ENCODE measurements at regions not wholly inside any gene's neighbourhood (a gene's known extent, or its start where the extent isn't known, plus 50 kb on each side); places are given as distances from the start of the nearest gene placed in this dataset.
"Not testable (repeated sequence)": the region's sequence is repeated elsewhere in the genome, so short reads cannot be mapped to it uniquely, and the experiment has no call there.

DNA sequence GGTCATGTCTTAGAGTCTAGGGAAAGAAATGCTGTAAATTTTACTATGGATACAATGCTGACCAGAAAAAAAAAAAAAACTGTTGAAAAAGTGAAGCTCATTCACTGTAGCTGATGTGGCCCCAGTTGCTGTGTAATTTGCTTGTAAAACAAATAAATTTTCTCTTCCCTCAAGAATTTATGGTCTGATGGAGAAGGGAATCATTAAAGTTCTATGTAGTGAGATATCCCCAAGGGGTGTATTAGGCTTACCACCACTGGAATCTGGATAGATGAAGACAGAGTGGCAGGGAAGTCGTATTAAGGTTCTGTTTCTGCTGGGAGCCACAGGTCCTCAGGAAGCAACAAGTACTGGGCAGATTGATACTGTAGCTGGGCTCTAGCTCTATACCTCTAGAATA, 860.0 kb downstream of the LTN1 start:
- DNase-seq (ENCODE audit: low read depth in 2 of 2), result no peak

GRCh38 chr21:28127175-28127785, 865.4 kb downstream of the LTN1 start:
- DNase-seq (ENCODE audit: low read depth in 2 of 2), result no peak

- DNase-seq (ENCODE audit: low read depth in 2 of 2), result no peak
Observed at GRCh38 chr21:28126521-28127174, 866.0 kb downstream of the LTN1 start.

- DNase-seq (ENCODE audit: low read depth in 2 of 2), result no peak
Observed at GRCh38 chr21:28124541-28124940, 868.1 kb downstream of the LTN1 start.

DNA sequence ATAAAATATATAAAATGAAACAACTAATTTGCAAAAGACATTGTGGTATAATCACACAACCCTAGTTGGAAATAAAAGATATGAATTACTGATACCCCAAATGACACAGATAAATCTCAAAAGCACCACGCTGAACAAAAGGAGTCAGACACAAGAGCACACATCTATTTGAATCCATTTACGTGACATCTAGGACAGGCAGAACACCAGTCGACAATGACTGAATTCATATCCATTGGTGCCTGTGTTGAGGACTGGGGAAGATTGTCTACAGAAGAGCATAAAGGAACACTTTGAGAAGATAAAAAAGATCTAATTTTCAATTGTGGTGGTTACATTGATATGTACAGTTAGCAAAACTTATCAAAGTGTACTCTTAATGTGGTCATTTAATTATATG, 874.1 kb downstream of the LTN1 start:
- DNase-seq (ENCODE audit: low read depth in 2 of 2), result no peak

DNA sequence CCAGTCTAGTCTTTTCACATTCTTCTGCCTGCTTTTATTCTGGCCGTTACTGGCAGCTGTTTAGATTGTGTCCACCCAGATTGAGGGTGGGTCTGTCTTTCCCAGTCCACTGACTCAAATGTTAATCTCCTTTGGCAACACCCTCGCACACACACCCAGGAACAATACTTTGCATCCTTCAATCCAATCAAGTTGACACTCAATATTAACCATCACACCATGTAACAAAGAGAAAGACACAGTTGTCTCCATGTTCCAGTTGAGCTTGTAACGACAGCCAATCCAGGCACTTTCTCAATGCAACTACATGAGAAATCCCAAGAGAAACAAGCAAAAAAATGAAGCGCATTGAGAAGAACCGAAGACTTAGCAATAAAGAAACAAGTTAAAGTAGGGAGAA, 877.7 kb downstream of the LTN1 start:
- DNase-seq (ENCODE audit: low read depth in 2 of 2), result not testable (repeated sequence)

DNA sequence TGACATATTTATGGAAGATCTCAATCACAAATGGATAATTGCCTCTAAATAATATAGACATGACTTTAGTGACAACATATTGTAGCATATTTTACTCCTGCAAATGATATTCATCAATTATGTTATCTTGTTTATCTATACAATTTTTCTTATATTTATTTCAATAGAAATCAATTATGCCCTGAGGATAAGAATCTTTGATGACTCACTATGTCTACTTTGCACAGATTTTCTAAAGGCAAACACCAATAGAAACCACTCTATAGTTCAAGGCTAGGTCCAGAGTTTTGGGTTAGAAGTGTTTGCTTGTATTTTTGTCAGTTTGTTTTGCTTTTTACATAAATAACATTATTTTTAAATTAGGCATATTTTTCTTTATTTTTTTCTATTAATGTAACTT, 879.0 kb downstream of the LTN1 start:
- DNase-seq (ENCODE audit: low read depth in 2 of 2), result no peak

GRCh38 chr21:28112511-28112910, 880.2 kb downstream of the LTN1 start:
- no peak for DNase-seq (ENCODE audit: low read depth in 2 of 2)

DNA sequence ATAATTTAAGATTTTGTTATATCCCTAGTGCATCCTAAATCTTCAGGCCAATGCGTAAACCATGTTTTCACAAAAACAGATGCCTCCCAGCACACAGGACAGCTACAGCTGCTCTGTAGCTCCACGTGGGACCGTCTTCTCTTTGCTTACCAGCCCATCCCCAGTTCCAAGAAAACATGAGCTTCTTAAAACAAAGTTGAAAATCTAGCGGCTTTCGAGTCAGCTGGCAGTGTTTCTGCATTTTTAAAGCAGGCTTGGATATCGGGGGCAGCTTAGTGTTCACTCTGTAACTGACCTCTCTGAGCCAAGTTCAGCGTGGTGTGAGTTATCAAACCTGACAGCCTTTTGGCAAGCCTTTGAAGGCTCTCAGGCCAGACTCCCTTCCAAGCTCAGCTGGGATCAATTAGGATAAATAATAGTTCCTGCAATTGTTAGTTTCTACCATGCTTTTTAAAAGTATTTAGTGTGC, 881.5 kb downstream of the LTN1 start:
- DNase-seq (ENCODE audit: low read depth in 2 of 2), result no peak

GRCh38 chr21:28110716-28111115, 882.0 kb downstream of the LTN1 start:
- no peak for DNase-seq (ENCODE audit: low read depth in 2 of 2)

DNA sequence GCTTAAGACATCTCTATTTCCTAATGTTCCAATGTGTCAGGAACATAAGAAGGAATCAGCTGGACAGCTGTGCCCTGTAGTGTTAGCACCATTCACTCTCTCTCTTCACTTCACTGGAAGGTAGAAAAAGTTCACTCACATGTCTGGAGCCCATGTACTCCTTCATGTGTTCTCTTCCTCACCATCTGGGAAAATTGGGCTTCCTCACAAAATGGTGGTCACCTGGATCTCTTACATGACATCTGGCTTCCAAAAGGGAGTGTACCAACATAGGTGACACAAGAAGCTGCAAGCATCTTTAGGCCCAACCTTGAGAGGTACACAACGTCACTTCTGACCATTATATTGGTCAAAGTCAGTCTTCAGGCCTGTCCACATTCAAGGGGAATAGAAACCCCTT, 882.6 kb downstream of the LTN1 start:
- DNase-seq (ENCODE audit: low read depth in 2 of 2), result no peak

DNA sequence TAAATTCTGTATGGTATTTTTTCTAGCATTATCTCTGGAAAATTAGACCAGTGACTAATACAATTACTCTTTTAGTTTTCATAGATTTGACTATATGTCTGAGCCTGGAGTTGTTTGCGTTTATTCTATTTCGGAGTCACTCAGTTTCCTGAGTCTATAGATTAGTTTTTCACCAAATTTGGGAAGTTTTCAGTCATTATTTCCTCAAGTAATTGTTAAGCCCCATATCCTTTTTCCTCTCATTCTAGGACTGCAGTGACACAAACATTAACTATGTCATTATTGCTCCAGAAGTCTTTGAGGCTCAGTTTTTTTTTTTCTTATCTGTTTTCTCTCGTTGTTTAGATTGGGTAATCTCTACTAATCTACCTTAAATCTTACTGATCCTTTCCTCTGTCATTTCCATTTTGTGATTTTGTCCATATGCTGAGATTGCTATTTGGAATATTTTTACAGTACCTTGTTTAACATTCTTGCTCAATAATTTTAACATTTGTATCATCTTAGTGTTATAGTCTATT, 886.2 kb downstream of the LTN1 start:
- DNase-seq (ENCODE audit: low read depth in 2 of 2), result no peak

- DNase-seq (ENCODE audit: low read depth in 2 of 2), result no peak
Observed at GRCh38 chr21:28104346-28104745, 888.3 kb downstream of the LTN1 start.

GRCh38 chr21:28100366-28100765, 892.3 kb downstream of the LTN1 start:
- DNase-seq (ENCODE audit: low read depth in 2 of 2), result no peak

GRCh38 chr21:28099001-28099705, 893.5 kb downstream of the LTN1 start:
- DNase-seq (ENCODE audit: low read depth in 2 of 2), result no peak

DNA sequence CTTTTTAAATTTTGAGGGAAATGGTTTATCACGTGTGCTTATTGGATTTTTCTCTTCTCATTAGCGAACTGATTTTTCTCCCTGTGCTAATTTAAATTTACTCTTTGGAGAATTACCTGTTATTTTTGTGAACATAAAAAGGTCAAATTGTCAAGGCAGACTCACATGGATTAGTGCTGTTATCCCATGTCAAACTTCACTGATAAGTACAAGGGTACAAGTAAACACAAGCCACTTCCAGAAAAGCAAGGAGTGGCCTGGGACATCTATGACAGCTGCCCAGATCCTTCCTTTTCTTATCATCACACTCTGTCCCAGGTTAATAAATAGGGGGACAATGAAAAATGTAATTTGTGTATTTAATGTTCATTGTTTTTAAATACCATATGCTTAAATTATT, 901.2 kb downstream of the LTN1 start:
- no peak for DNase-seq (ENCODE audit: low read depth in 2 of 2)

DNA sequence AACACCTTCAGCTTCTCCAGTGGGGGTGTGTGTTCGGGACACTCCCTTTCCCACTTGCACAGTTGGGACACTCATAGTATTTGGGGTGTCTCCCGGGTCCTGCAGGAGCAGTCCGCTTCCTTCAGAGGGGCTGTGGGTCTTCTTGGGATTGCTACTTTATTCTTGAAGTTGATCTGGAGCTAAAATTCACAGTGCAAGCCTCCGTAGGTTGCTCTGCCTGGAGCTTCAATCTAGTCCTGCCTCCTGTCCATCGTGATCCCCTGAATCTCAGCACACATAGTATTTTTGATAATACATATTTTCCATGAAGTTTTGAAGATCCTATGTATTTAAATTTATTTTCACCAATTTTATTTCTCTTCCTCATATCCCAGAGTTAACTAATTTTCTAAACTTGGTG, 902.1 kb downstream of the LTN1 start:
- DNase-seq (ENCODE audit: low read depth in 2 of 2), result no peak

GRCh38 chr21:28089599-28090441, 902.9 kb downstream of the LTN1 start:
- DNase-seq (ENCODE audit: low read depth in 2 of 2), result no peak

GRCh38 chr21:28086861-28087581, 905.7 kb downstream of the LTN1 start:
- no peak for DNase-seq (ENCODE audit: low read depth in 2 of 2)

DNA sequence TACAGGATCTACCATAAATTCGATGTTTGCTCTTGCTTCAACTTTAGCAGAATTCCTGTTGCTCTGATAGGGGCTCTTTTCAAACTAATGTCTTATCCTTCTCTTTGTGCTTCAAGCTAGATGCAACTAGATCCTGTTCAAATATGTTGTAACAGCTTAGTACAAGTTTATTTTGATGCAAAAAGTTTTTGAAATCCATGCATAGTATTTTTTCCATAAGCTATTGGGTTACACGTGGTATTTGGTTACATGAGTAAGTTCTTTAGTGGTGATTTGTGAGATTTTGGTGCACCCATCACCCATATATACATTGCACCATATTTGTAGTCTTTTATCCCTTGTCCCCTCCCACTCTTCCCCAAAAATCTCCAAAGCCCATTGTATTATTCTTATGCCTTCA, 907.7 kb downstream of the LTN1 start:
- no peak for DNase-seq (ENCODE audit: low read depth in 2 of 2)

DNA sequence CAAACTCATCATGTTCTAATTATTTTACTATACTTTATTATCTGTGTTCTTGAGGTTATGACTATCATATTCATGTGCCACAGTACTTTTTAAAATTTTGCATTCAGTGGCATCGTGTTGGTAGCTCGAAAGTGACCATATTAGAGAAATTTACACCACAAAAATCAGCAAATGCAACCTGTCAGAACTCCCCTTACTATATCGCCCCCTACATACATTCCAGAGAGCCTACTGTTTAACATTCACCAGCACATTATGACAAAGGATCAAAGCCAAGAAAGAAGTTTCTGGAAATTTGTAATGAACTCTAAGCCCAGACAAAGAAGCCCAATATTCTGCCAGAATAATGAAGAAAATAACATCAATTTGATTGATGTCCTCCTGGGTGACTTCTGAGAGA, 909.3 kb downstream of the LTN1 start:
- DNase-seq (ENCODE audit: low read depth in 2 of 2), result no peak

Data from stimulated activated CD8-positive, alpha-beta memory T cell treated with anti-CD3 and anti-CD28 coated beads, Interleukin-7, amount 100 ng/mL, for 4 hours (primary cell).